ENCODE measurements at regions not wholly inside any gene's neighbourhood (a gene's known extent, or its start where the extent isn't known, plus 50 kb on each side); places are given as distances from the start of the nearest gene placed in this dataset.

- DNase-seq (ENCODE audit: low spot score): no peak
- H3K9me2 ChIP-seq (replicated peaks; ENCODE audit: insufficient read depth): no peaks in the 10 kb centered on the region
- H3K27me3 ChIP-seq: no peaks in the 10 kb centered on the region
- no peaks in the 10 kb centered on the region for H4K20me1 ChIP-seq (ENCODE audit: insufficient read depth, poor library complexity, severe bottlenecking)
- H3K79me2 ChIP-seq: no peaks in the 10 kb centered on the region
- H2AFZ ChIP-seq: no peak overlapping the region
- 76% methylated on average over 8 of the region's 8 CpGs for WGBS (ENCODE audit: low lambda C conversion rate, missing lambda C conversion rate)
- no peaks in the 10 kb centered on the region for H3K4me1 ChIP-seq (ENCODE audit: insufficient read depth)
- H3K27ac ChIP-seq: no peak overlapping the region
- H3K9me3 ChIP-seq (ENCODE audit: low read depth): no peaks in the 10 kb centered on the region
- H3K4me3 ChIP-seq: no peak overlapping the region
- no peak for TF ChIP-seq CTCF (IDR thresholded peaks at IDR 0.05; ENCODE audit: poor library complexity)
- no peak for TF ChIP-seq EZH2phosphoT487 (IDR thresholded peaks at IDR 0.05; ENCODE audit: low read depth, severe bottlenecking, unreplicated experiment)
- no peak for TF ChIP-seq EZH2 (IDR thresholded peaks at IDR 0.05; ENCODE audit: borderline replicate concordance)
- H3K4me2 ChIP-seq: no peak overlapping the region
- H3K36me3 ChIP-seq (replicated peaks; ENCODE audit: insufficient read depth, low read depth): no peaks in the 10 kb centered on the region
Measured at GRCh38 chr11:19430754-19431398, 190.1 kb upstream of the E2F8 start.

DNA sequence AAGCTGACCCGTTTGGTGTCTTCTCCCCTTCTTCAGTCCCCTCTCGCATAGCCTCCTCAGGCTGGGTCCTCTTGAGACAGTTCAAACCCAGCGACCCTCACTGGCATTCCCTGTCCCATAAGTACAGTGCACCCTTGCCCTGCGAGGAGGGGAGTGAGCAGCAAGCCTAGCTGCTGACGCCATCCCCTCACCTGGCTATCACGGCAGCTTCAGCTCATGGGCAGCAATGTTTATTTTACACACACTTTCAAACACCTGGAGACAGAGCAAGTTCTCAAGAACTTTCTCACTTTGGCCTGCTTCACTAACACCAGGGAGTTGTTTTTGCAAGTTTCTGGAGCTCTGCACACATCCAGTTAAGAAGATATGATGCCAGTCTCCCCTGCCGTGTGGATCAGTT, 189.6 kb upstream of the E2F8 start:
- WGBS (ENCODE audit: low lambda C conversion rate, missing lambda C conversion rate): 84% methylated on average over 7 of the region's 7 CpGs
- no peak overlapping the region for H3K27ac ChIP-seq
- DNase-seq (ENCODE audit: low spot score): no peak

GRCh38 chr11:19429108-19429760, 188.5 kb upstream of the E2F8 start:
- H3K4me3 ChIP-seq: no peak overlapping the region
- H3K9me2 ChIP-seq (replicated peaks; ENCODE audit: insufficient read depth): no peaks in the 10 kb centered on the region
- H3K9me3 ChIP-seq (ENCODE audit: low read depth): no peaks in the 10 kb centered on the region
- no peak overlapping the region for H3K4me2 ChIP-seq
- peak overlapping the region; percentile 62 for H3K27ac ChIP-seq
- no peak for DNase-seq (ENCODE audit: low spot score)
- no peaks in the 10 kb centered on the region for H3K4me1 ChIP-seq (ENCODE audit: insufficient read depth)
- H2AFZ ChIP-seq: no peak overlapping the region
- no peak for TF ChIP-seq EZH2 (IDR thresholded peaks at IDR 0.05; ENCODE audit: borderline replicate concordance)
- TF ChIP-seq EZH2phosphoT487 (IDR thresholded peaks at IDR 0.05; ENCODE audit: low read depth, severe bottlenecking, unreplicated experiment): no peak
- TF ChIP-seq CTCF (IDR thresholded peaks at IDR 0.05; ENCODE audit: poor library complexity): no peak
- WGBS (ENCODE audit: low lambda C conversion rate, missing lambda C conversion rate): 76% methylated on average over 3 of the region's 3 CpGs
- no peaks in the 10 kb centered on the region for H3K79me2 ChIP-seq
- H4K20me1 ChIP-seq (ENCODE audit: insufficient read depth, poor library complexity, severe bottlenecking): no peaks in the 10 kb centered on the region
- no peaks in the 10 kb centered on the region for H3K36me3 ChIP-seq (replicated peaks; ENCODE audit: insufficient read depth, low read depth)
- H3K27me3 ChIP-seq: no peaks in the 10 kb centered on the region

More for the DNA sequence above, 189.6 kb upstream of the E2F8 start:
- Histone ChIP-seq H3K9me2 (replicated peaks; ENCODE audit: insufficient read depth) (no peaks in the 10 kb centered on the region), H3K79me2 (no peaks in the 10 kb centered on the region), H3K4me1 (ENCODE audit: insufficient read depth) (no peaks in the 10 kb centered on the region), H3K36me3 (replicated peaks; ENCODE audit: insufficient read depth, low read depth) (no peaks in the 10 kb centered on the region), H2AFZ (no peak overlapping the region), H4K20me1 (ENCODE audit: insufficient read depth, poor library complexity, severe bottlenecking) (no peaks in the 10 kb centered on the region), H3K4me2 (no peak overlapping the region), H3K4me3 (no peak overlapping the region), H3K27me3 (no peaks in the 10 kb centered on the region), H3K9me3 (ENCODE audit: low read depth) (no peaks in the 10 kb centered on the region)
- TF ChIP-seq EZH2 (IDR thresholded peaks at IDR 0.05; ENCODE audit: borderline replicate concordance) (no peak), EZH2phosphoT487 (IDR thresholded peaks at IDR 0.05; ENCODE audit: low read depth, severe bottlenecking, unreplicated experiment) (no peak), CTCF (IDR thresholded peaks at IDR 0.05; ENCODE audit: poor library complexity) (no peak)
